Stimulated activated CD4-positive, alpha-beta T cell treated with anti-CD3 and anti-CD28 coated beads, Interleukin-15, amount 100 ng/mL, for 48 hours (primary cell): ENCODE measurements at regions not wholly inside any gene's neighbourhood (a gene's known extent, or its start where the extent isn't known, plus 50 kb on each side); places are given as distances from the start of the nearest gene placed in this dataset.

ENCODE experiments used
- DNase-seq, 2 donors: peaks; one replicate each; pipeline ENCODE4 v3.0.0-alpha.2; 2020; ENCODE audit warnings: low read depth in 2 of 2

DNA sequence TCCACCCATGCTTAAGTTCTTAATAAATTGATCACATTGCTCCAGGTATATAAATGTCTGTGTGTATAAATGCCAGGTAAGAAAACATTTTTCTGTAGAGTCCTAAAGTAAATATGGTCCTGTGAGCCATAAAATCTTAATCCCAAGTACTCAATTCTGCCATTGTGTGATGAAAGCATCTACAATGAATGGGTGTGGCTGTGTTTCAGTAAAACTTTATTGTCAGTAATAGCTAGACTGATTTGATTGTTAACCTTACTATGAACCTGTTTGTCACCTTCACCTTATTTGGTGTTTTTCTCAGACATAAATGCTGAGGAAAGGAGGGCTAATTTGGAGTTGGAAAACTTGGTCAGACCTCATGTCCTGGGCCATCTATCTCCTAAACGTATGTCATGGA, 683.5 kb upstream of the GRM7 start:
- DNase-seq = no peak

- DNase-seq = no peak
These were observed 681.2 kb upstream of the GRM7 start for GRCh38 chr3:6179761-6180160.

GRCh38 chr3:6180171-6180570, 680.7 kb upstream of the GRM7 start:
- no peak for DNase-seq

- DNase-seq = no peak
These were observed 678.4 kb upstream of the GRM7 start for GRCh38 chr3:6182476-6182875.

DNA sequence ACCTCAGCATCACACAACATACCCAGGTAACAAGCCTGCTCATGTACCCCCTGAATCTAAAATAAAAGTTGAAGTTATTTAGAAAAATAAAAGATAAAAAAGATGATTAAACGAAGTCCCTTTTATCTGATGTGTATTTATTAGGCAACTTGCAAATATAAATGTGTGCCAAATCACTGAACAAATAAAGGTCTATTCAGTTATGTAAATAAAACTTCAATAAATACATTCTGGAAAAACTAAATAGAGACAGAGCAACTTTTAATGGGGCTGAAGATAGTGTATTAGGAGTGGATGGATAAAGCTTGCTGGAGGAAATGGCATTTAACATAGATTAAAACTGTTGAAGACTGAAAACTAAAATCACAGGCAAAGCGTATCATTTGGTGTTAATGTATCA, 678.0 kb upstream of the GRM7 start:
- no peak for DNase-seq

DNA sequence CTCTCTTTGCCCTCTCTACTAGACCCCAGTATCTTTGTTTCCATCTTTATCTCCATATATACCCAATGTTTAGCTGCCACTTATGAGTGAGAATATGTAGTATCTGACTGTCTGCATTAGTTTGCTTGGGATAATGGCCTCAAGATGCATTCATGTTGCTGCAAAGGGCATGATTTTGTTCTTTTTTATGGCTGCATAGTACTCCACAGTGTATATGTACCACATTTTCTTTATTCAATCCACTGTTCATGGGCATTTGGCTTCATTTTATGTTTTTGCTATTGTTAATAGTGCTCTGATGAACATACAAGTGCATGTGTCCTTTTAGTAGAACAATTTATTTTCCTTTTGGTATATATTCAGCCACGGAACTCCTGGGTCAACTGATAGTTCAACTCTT, 671.5 kb upstream of the GRM7 start:
- no peak for DNase-seq

DNA sequence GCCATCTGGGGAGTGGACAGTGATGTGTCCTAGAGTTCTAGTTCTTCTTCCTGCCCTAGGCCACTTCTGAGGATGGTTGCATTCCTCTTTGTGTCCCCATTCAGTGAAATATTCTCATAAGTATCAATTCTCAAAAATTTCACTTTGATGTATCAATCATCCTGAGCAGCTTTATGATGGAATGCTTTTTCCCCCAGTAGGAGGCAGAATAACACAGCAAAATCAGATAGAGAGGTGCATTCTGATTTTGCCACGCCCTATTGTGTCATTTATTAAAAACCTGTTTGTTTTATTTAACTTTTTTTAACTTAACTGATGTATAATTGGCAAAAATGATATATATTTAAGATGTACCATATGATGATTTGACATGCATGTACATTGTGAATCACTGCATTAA, 656.0 kb upstream of the GRM7 start:
- no peak for DNase-seq

DNA sequence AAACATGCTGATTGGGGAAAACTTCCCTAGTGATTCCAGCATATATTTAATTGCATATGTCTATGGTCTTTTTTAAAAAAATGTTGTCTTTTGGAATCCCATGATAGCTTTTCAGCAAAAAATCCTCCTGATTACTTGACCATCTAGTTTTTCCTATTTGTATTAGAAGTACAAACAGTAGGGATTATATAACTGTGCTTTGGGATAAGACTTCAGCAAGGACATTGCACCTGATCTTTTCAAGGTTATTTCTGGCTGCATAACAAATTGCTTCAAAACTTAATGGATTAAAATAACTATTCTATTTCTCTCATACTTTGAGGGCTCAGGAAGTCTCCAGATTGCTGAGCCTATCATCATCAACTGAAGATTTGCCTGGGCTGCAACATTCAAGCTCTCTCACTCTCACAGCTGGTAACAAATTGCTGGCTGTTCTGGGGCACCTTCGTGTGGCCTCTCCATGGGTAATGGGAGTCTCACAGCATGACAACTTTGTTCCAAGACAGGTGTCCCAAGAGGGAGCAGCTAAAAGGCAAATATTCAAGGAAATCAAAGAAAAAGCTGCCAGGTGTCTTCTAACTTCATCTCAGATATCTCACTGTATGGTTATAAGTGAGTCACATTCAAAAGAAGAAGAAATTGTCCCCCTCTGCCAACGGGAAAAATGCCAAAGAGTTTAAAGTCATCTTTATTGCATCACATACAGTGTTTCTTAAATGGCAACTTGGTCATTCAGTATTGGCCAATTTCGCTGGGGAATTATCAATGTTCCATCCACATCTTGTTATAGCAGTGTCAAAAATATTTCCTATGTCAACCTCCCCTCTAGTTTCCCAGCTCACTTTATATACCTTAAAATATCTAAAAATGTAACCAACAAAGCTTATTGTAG, 644.5 kb upstream of the GRM7 start:
- DNase-seq = no peak

DNA sequence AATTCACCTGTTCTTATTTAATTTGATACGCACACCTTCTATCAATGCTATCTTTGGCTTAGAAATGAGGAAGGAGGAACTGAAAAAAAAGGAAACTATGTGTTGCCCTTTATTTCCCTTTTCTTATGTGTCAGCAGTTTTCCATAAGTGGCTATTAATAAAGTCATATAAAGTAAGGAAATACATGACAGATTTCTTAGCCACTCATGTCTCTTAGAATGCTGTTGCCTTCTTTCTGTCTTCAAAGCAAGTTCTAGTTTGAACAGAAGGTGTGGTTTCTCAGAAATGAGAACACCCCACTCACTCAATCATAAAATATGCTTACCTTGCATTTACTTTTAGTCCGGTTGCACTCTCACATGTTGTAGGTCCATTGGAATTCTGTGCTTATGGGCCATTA, 640.5 kb upstream of the GRM7 start:
- no peak for DNase-seq

DNA sequence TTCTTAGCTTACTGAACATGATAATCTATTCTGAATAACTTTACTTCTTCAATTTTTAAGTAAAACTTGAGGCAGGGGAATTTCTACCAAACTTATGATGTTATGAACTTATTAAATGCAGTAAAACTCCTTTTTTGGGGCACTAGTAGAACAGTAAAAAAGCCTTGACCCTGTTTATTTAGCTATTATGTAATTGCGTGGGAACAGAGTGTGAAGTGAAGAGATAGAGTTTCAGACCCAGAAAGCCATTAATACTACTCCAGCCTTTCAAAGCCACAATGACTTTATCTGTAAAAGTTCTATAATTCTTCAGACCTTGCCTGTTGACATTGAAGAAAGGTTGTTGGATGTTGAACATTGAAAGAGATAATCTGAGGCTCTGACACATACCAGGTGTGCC, 638.8 kb upstream of the GRM7 start:
- no peak for DNase-seq

DNA sequence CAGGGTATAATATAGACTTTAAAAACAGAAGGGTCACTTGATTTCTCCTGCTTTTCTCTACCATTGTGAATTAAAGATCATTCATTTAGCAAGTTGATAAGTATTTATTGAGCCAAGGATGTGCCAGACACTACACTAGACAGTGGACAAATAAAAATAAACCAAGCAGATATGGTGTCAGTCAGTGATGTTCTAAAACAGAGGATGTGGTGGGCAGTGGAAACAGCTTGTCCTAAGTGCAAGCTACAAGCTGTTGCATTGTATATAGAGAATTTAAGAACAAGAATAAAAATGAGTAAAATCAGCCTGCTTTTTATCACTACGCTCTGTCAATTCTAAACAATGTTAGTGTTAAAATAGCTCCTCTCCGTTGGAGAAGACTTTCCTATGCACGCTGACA, 637.3 kb upstream of the GRM7 start:
- DNase-seq = no peak

DNA sequence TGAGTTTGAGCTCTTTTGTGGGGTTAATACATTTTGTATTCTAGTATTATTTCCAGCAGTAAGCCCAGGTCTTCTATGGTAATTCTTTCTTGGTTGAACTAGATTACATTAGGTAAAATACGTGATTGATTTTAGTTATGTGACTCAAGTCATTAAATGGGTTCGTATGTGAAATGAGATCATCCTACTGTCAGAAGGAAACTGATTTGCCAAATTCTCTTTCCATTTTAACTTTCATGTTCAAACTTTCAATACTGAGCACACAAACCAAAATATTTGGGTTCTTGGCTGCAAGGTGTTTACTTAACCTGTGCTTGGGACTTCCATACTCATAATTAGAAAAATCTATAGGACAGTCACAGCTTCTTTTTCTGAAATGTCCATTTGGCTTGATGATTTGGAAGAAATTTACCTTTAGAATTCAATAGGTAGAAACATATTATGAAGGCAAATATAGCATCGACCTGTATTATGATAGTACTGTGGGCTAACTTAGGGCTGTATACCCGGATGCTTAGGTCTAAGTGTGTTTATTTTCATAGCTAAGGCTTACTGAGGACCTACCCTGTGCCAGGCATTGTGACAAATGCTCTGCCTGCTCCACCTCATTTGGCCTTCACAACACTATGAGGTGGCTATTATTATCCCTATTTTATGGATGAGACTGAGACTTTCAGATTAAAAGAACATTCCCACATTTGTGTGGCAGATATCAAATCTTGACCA, 631.8 kb upstream of the GRM7 start:
- no peak for DNase-seq

- DNase-seq = no peak
These were observed 631.0 kb upstream of the GRM7 start for GRCh38 chr3:6229778-6230410.

- no peak for DNase-seq
These were observed 618.8 kb upstream of the GRM7 start for GRCh38 chr3:6242104-6242503.

DNA sequence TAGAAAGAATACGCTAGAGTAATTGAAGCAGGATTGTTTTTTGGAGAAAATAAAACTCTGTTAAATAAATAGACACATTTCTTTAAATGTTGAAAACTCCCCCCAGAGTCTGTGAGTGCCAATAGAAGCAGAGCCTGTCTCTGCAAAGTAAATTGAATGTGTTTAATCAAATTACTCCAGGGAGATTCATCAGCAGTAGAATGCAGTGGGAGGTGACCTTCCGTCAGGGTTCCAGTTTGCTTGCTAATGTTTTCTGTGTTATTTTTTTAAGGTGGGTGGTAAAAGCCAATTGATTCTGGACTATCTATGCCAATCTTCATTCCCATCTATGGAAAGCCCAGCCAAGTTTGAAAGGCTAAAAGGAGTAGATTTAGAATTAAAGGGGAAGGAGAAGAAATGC, 612.4 kb upstream of the GRM7 start:
- no peak for DNase-seq

DNA sequence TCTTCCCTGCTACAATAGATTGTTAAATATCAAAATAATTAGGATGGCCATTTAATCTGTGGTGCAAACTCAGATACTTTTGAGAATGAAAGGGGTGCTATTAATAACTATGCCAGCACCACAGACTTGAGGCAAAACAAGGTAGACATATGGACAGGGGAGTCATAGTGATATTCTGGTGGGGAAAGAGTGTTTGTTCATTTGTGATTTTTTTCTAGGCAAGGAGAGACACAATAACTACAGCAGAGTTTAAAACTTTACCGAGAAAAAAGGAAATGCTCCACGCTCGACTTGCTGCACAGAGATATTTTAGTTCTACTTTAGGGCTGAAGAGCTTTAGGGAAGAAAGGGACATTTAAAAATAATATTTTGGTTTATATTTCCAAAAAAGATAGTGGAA, 611.2 kb upstream of the GRM7 start:
- DNase-seq = no peak

DNA sequence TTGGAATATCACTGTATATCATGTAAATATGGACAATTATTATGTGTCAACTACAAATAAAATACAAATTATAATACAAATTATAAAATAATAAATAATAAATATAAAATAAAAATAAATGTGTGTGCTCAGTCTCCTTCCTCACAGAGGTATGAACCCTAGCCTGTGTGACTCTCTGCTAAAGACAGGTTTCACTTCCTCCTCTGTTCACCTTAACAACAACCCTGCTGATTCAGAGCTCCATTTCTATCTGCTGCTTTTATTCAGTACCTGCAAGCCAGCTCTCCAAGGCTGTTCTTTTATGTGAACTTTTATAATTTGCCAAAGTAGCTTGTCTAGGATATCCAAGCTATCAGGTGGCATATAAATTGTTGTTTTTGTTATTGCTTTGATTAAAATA, 610.7 kb upstream of the GRM7 start:
- no peak for DNase-seq

- DNase-seq = no peak
These were observed 609.1 kb upstream of the GRM7 start for GRCh38 chr3:6251612-6252400.

GRCh38 chr3:6254490-6254889, 606.4 kb upstream of the GRM7 start:
- no peak for DNase-seq

- no peak for DNase-seq
These were observed 605.7 kb upstream of the GRM7 start for GRCh38 chr3:6255229-6255628.

DNA sequence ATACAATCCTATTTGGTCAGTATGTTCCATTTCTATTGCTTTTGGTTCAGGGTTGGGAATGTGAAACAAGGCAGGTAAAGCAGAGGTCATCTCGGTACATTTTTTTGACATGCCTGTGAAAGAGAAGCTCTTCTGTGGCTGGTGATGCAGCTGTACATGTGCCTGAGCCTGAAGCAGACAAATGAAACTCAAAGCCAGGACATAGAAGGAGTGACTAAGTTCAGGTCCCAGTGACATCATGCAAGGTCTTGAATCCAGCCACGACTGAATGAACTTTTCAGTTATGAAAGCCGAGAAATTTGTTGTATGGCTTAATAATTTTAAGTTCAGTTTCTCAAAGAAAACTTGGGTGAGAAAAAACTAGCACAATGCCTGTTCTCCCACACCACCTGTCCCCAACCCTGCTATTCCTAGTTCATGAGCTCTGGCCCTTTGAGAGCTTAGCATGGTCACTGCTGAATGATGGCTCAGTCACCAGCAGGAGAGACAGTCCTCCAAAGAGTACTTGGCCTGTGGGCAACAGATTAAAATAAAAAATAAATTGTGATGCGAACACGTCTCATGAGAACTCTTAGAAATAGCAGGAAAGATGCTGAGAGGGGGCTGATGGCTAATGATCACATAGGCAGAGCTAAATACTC, 600.2 kb upstream of the GRM7 start:
- no peak for DNase-seq

- no peak for DNase-seq
These were observed 598.9 kb upstream of the GRM7 start for GRCh38 chr3:6262010-6262409.
